RPMI7951 (cell line): ENCODE measurements at regions not wholly inside any gene's neighbourhood (a gene's known extent, or its start where the extent isn't known, plus 50 kb on each side); places are given as distances from the start of the nearest gene placed in this dataset.
"Not testable (repeated sequence)": the region's sequence is repeated elsewhere in the genome, so short reads cannot be mapped to it uniquely, and the experiment has no call there.

Source experiments
- DNase-seq: peaks from one replicate; pipeline ENCODE4 v3.0.0-alpha.2; 2012; ENCODE audit warnings: low read depth

DNA sequence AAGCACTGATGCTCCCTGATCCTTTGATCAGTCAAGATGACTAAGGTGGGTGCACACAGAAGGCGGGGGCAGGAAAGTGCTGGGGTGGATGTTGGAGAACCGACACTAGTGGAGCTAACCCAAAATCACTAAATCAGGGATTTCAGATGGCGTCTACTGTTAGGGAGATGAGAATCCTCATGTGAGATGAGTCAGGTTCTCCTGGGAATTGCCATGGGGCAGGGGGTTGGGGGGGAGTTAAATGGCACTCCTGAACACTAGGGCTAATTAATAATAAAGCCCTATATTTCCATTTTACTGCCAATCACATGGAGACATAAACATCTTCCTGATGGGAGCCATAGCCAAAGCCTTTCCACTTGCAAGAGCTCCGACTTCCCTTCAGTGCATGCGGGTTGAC, 804.1 kb downstream of the KCNJ18 start:
- no peak for DNase-seq

DNA sequence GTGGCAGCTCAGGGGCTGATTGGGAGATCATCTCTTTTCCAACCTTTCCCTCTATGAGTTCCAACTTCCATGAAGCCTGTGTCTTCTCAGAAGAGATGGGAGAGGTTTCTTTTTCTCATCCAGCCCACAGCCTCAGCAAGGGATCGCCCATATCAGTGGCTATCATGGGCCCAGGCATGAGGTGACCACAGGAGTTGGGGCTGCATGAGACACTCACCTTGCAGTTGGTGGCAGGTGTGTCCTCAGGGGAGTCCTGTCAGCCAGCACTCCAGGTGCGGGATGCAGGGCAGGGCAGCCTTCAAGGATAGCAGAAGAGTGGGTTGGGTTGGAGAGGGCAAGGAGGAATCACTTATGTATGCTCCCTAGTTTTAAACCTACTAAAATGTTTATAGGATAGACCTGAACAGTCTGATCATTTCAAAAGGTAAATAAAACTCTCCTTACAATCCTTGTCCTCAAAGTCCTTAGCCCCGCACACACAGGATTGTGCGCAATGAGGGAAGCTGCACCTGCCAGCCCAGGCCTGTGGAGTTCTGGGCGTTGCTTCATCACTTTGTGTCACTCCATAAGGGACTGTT, 811.1 kb downstream of the KCNJ18 start:
- no peak for DNase-seq

DNA sequence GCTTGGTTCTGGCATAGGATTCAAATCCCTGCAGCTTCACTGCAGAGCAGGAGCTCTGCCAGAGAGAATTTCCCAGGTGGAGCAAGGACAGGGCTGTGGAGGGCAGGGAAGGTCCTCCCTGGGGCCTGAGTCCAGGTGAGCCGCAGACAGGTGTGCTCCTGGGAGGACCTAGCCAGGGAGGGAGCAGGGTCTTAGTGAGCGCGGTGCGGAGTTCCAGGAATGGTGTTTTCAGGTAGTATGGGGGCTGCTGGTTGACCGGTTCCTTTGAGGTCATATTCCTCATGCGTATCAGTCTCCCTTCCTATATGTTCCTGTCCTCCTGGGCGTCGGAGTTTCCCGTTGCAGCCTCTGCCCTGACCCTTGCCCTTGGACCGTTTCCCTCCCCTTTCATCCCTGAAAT, 813.3 kb downstream of the KCNJ18 start:
- no peak for DNase-seq

DNA sequence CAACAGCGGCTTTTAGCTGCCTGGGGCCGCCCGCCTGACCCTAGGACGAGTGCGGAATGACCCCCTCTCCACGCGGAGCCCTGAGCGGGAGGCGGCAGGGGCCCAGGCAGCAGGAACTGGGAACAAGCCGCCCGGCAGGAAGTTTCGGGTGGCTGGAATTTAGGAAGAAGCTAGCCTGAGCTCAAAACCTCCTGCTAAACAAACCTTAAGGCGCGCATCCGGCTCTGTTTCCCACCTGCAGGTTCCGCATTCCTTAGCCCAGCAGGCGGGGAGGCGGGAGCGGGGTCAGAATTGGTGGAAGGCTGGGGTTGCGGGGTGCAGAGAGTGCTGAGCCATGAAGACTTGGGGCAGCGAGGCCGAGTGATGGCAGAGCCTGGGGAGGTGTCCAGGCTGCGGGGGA, 813.9 kb downstream of the KCNJ18 start:
- DNase-seq = no peak

DNA sequence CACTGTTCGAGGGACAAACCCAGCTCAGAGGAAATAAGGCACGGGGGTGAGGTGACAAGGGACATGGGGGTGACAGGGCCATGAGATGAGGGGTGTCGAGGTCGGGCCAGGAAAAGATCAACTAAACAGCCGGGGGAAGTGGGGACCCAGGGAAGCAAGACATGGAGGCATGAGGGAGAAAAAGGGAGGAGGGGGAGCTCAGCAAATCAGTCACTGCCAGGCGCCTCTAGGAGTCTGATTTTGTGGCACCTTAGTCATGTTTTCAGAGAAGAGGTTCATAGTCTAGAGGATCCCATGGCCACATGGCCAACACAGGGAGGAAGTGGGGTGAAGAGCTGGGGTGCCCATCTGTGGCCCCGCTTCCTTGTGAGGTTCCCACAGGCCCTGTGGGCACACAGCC, 814.5 kb downstream of the KCNJ18 start:
- DNase-seq = no peak

DNA sequence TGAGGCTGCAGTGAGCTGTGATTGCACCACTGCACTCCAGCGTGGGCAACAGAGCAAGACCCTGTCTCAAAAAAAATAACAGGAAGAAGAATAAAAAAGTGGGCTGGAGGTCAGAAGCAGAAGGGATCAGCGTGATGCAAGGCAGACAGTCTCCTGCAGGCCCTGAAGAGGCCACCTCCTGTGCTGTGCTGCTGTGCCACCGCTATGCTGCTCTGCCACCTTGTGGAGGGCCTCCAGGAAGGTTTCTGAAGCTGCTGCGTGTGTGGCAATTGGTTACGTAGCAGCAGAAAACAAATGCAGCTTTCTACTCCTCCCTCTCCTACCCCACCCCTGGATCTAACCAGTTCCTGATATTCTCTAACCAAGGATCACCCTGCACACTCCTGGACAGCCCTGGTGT, 815.5 kb downstream of the KCNJ18 start:
- DNase-seq = no peak

DNA sequence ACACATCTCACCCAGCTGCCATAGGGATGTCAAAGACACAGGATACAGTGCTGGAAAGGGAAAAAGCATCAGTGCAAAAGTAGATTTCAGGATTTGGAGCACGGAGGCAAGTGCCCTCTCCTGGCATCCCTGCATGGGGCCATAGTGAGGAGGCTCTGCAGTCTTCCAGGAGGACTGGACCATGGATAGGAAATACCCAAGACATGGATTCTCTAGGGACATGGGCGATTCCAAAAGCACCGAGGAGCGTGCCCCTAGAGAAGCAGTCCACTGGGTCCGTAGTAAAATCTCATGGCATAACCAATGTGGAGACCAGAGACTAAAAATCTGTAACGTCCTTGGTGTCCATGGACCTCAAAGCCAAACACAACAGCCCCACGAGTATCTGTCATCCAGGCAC, 818.2 kb downstream of the KCNJ18 start:
- DNase-seq = no peak

DNA sequence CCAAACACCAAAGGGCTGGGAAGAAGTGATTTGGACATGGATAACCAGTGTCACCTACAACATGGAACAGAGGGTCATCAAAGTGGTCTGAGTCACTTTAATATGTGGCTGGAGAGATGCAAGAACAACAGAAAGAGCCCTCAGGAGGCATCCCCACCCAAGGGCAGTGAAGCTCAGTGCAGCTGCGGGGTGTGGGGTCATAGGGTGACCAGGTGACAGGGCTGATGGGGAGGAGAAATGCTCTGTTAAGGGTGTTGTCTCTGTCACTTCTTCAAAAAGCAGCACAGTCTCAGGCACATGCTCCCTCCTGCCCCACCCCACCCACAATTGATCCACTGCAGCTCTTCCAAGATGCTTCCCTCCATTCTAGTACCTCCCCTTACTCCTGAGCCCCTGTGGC, 819.1 kb downstream of the KCNJ18 start:
- DNase-seq = no peak

DNA sequence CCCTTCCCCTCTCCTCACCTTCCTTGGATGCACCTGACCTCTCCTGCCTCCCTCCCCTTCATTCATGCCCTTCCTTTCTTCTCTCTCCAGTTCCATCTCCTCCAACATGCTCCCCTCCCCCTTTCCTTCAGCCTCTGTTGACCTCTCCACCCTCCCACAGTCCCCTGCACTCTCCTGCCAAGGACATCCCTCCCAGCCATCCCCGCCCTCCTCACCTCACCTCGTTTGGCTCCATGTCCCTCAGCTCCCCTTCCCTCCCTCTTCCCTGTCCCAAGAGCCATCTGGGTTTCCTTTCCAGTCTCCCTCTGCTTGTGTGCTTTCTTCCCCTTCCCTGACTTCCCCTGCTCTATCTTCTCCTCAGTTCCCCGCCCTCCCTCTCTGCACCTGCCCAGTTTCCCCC, 819.7 kb downstream of the KCNJ18 start:
- no peak for DNase-seq

DNA sequence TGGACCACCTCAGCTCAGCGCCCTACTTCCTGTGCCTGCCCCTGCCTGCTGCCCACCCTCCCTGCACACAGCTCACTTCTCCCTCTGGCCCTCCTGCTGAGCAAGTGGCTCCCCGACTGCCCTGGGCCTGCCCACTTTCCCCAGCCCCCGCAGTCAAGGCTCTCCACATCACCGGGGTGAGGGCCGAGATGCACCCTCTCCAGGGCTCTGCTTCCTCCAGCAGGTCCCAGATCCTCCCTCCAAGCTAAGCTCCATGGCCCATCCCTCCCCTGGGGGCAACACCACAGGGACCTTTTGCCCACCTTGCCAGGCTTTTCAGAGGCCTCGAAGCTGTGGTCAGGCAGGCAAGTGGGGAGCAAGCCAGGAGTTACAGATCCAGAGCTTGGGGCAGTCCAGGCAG, 820.2 kb downstream of the KCNJ18 start:
- no peak for DNase-seq

DNA sequence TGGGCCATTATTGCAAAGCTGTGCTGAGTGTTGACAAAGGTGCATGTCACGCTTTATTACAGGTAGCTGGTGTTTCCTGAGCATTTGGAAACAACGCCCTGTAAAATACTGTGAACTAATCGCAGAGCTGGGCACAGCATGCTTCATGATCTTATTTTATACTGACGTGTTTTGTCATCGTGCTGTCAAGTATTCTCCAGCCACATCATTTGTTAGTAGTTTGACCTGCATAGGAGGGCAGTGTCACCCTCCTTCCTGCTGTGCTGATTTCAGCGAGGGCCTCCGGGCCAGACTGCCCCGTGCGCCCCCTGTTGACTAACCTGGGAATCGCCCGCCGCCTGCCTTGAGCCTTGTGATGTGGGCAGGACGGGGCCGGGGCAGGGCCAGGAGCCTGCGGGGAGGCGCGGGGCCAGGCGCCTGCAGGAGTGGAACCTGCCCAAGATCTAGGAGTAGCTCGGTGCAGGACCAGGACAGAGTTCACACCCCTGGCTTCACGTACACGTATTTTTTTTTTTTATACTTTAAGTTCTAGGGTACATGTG, 820.7 kb downstream of the KCNJ18 start:
- no peak for DNase-seq

DNA sequence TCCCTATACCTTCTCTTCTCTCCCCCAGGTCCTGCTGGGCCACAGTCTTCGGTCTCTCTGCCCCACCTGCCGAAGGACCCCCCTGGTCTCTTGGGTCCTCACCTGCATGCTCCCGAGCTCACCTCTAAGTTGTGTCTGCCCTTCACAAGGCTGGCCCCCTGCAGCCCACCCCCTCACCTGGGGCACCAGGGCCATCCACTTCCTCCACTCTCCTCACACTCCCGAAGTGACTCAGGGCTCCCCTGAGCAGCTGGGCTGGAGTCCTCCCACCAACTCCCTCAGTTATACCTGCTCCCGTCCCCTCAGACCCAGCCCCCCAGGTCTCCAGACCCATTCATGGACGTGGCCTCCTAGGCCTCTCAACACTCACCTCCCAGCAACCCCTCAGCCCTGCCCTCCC, 822.0 kb downstream of the KCNJ18 start:
- DNase-seq = no peak

DNA sequence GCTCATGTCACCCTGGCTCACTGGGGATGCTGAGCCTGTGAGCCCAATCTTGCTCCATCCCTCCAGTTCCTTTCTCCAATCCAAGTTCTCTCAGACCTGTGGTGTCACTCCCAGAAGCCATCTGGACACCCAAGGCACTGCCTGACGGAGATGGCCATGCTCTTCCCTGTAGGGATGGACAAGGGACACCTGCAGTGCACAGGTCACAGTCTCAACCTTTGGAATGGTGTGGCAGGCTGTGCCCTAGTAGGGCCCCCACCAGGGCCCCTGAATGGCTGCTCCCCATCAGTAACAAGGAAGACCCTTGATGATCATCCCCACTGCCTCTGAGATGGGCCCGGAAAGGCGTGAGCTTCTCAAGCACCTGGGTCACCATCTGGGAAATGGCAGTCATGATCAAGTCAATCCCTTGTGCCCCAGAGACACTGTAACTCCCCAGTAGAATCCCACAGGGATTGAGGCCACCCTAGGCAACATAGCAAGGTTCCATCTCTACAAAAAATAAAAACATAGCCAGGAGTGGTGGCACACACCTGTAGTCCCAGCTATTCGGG, 822.5 kb downstream of the KCNJ18 start:
- DNase-seq = no peak

DNA sequence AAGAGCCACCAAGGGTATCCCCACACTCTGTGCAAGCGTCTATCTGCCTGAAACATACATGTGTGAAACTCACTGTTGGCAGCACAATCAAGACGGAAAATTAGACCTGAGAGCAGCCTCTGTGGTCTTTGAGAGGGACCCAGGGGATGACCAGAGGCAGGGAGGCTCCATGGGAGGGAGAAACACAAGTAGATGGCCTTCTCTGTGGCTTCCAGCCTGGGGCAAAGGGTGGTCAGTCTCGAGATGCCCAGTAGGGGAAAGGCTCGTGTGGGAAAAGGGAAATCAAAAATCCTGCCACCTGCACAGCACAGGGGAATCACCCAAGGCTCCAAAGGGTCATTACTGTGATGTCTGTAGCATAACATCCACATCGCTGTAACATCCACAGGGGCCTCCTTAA, 823.3 kb downstream of the KCNJ18 start:
- no peak for DNase-seq

DNA sequence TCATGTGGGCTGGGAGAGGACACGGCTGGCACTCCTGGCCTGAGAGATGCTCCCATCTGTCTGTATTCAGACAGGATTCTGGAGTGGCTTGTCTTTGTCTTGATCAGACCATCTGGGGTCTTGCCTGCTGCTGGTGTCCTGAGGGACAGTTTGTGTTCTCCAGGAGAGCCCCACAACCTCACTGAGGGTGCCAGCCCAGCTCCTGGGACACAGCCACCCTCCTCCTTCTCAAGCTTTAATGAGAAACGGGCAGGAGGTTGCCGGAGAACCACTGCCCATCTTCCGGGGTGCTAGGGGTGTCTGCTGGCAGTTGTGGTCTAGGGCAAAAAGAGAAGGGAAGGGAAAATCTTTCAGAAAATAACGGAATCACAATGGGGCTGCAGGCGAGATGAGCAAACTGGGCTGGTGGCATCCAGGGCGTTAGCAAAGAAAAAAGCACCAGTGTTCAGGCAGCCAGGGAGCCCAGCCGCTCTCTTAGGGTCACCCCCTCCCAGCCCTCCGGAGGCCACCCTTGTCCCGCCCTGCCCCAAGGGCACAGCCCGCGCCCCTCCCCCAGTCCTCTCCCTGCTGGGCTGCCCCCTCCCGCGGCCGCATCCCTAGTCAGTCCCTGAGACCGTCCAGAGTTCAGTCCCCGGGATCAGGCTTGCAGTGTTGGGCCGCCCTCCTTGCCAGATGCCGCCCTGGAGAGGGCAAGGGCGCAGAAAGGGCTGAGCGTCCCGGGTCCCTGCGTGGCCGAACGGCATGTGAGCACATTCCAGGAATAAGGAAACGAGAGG, 824.7 kb downstream of the KCNJ18 start:
- DNase-seq = no peak

DNA sequence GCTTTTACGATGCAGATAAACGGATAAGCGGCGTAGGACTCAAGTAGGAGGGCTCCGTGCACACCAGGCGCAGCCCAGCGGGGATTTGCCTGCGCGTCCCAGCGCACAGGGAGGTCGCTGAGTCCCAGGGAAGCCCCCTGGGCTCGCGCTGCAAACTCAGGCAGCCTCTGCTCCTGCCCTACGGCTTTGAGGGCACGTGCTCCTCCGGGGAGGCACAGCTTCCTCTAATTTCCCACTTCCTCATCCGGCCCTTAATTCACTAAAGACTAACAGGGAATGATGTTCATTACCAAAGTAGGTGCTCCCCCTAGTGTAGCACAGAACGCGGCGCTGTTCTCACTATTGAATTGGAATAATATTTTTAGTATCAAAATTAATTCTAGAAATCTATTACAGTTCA, 825.4 kb downstream of the KCNJ18 start:
- DNase-seq = no peak

DNA sequence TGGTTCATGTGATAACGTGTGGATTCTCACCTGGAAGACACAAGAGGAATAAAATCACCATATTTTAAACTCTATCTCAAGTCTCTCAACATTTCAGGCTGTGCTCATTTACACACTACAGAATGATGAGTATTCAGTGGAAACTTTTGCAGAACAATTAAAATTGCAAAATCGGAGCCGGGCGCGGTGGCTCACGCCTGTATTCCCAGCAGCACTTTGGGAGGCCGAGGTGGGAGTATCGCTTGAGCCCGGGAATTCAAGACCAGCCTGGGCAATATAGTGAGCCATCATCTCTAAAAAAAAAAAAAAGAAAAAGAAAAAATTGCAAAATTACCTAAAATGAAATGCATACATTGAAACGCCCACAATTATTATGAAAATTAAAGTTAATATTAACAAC, 825.9 kb downstream of the KCNJ18 start:
- no peak for DNase-seq

DNA sequence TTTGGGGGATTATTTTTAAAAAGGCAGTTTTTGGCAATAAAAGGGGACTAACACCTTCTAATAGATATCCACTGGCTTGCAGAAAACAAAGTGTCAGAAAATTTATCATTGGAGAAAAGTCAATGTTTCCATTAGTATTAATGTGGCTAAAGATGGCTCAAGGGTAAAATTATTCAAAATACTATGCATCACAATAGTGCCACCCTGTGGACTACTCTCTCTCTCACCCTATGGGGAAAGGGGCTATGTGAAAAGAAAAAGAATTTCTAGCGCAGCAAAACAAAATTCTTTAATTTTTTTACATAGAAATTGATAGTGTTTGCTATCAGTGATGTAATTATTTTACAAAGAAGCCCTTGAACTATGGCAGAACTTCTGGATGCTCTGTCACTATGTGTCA, 856.5 kb downstream of the KCNJ18 start:
- DNase-seq = not testable (repeated sequence)

DNA sequence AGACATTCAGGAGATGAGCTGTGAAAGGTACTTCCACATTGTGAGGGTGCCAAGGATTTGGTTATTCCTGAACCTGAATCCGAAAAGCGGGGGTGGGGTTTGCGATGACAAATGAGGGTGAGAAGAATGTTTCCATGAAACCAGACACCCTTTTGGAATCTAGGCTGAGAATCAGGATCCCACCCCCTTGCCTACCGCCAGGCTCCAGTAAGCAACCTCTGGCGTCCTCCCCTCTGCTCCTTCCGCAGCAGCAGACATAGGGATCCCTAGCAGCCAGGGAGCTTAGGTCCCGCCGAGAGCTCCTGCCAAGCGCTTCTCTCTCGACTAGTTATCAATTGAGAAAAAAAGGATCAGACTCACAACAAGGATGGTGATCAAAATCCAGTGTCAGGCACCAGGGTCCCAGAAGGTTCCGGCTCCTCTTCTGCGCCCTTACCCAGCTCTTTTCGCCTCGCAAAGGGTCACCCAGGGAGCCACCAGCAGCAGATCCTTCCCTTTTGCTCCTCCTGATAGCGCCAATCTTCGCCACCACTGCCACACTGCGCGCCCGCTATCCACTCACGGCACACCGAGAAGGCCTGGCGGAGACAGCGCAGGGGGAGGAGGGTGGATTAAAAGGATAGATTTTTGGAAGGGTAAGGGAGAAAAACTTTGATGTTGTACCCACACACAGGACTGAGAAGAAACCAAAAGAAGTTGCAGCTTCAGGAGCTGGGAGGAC, 859.5 kb downstream of the KCNJ18 start:
- DNase-seq = not testable (repeated sequence)

DNA sequence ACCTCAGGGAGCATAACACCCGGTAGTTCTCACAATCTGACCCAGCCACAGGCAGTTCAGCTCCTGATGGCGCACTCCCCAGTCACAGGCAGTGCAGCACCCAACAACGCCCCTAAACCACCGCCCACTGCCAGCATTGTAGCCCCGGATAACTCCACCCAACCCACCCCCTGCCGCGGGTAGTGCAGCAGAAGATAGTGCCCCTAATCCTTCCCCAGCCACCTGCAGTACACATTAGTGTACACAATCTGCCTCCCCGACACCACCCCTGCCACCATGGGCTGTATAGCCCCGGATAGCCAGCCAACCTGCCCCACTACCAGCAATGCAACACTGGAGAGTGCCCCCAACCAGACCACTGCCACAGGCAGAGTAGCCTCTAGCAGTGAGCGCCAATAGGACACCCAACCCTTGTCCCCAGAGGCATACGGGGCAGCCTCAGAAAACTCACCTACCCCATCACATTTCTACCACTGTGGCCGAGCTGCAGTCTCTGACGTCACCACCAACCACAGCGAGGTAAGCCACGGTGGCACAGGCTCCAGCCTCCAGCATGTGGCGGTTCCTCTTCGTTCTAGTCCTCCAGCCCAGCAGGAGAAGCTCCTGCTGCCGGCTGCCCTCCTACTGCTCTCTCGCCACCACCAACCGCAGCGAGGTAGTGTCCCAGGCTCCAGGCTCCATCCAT, 877.3 kb downstream of the KCNJ18 start:
- DNase-seq = no peak

DNA sequence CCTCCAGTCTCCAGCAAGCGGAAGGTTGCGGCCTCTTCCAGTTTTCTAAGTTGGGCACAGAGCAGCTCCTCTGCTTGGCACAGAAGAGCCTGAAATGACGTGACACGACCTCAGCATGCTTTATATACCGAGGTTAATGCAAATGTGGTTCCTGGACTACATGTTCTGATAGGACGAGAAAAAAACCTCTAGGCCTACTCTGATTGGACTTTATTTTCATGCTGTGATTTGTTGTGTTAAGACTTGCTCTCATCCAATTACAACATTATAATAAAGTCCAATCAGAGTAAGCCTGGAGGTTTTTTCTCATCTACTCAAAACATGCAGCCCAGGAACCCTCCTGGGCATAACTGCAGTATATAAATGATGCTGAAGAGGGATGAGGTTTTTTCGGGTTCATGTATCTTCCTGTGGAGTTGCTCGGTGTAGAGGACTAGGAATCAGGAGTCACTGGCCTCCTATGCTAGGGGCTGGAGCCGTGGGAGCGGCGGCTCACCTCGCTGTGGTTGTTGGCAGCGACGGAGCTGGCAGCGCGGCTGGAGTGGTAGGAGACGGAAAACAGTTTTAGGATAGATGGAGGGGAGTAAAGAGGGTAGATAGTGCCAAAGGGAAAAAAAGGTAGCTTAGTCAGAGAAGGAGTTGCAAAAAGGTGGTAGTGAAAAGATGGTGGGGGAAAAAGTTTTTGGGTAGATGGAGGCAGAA, 878.0 kb downstream of the KCNJ18 start:
- no peak for DNase-seq
